ENCODE measurements at regions not wholly inside any gene's neighbourhood (a gene's known extent, or its start where the extent isn't known, plus 50 kb on each side); places are given as distances from the start of the nearest gene placed in this dataset.
"Not testable (repeated sequence)": the region's sequence is repeated elsewhere in the genome, so short reads cannot be mapped to it uniquely, and the experiment has no call there.

DNA sequence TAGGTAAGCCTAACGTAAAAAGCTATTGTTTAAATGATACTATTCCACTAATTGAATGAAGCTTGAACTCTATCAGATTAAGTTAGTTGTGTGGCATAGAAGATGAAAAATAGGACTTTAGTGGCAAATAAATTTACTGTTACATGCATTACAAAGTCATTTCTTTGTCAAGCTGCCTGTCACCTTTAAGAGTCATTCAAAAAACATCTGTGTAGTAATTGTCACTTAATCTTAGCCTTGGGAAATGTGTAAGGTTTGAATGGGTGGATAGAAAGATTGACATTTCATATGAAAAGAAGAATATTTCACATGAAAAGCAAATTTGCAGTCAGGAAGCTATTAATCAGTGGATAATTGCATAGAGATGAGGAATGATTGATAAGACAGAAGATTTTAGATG is 473.5 kb downstream of the DNAH5 start:
- no peak for DNase-seq

DNA sequence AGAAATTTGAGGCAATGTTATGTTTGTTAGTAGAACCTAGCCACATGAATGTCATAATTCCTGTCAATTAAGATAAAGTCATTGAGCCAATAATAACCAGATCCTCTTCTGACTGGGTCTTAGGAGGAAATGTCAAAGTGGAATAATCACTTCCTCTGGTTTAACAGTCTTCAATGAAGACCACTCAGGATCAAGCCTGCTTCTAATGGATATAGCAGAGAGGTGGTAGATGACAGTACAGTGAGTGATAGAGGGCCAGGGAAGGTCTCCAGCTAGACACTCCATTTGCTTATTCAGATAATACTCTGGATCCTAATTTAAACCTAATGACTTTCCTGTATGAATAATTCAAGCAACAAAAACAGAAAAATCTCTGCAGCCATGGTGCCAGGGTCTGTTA is 474.2 kb downstream of the DNAH5 start:
- DNase-seq: no peak

GRCh38 chr5:13464532-13465193 is 479.8 kb downstream of the DNAH5 start:
- no peak for DNase-seq

GRCh38 chr5:13460587-13460986 is 483.9 kb downstream of the DNAH5 start:
- no peak for DNase-seq

DNA sequence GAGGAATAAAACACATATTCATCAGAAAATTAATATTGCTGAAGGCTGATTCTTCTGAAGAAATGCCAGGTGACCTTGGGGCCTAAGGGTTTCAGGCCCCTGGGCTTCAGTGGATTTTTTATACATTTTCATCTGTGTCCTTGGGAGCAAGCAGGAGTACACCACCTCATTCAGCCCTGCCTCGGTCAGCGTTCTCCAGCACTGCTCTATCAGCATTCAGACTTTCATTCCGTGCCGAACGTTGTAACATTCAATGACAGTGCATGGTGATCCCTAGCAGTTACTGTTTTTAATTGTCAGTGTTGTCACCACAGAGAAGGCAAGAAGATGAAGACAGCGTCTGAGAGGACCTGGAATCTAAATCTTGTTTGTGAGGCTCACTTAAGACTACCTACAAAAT is 490.4 kb downstream of the DNAH5 start:
- DNase-seq: no peak

DNA sequence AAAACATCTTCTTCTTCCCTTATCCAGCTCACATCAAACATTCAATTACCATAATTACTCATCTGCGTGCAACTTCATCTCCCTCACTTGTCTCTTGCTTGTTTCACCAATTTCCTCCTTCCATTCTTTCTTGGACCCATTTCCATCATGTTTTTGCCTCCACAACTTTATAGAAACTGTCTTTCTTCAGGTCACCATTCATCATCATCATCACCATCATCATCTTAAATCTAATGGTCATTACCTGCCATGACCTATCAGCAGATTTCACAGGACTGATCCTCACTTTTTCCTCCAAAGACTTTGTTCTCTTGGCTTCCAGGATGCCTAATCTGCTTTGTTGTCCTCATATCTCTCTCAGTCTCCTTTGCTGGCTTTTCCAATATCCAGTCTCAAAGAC is 495.6 kb downstream of the DNAH5 start:
- no peak for DNase-seq

DNA sequence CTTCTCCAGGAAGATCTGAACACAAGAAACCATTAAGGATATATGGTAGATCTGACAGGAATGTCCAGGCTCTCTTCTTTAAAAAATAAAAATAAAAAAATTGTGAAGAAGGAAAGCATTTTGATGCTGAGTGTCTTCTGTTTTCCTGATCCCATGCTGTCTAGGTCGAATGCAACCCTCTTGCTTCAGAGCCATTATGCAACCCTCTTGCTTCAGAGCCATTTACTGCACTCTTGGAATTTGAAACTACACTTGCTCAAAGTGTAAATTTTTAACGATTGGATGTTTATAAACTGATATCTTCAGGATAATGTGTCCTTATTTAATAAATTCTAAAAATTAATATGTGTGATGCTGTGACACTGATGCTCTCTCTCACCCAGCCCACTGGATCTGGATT is 505.1 kb downstream of the DNAH5 start:
- DNase-seq: no peak

DNA sequence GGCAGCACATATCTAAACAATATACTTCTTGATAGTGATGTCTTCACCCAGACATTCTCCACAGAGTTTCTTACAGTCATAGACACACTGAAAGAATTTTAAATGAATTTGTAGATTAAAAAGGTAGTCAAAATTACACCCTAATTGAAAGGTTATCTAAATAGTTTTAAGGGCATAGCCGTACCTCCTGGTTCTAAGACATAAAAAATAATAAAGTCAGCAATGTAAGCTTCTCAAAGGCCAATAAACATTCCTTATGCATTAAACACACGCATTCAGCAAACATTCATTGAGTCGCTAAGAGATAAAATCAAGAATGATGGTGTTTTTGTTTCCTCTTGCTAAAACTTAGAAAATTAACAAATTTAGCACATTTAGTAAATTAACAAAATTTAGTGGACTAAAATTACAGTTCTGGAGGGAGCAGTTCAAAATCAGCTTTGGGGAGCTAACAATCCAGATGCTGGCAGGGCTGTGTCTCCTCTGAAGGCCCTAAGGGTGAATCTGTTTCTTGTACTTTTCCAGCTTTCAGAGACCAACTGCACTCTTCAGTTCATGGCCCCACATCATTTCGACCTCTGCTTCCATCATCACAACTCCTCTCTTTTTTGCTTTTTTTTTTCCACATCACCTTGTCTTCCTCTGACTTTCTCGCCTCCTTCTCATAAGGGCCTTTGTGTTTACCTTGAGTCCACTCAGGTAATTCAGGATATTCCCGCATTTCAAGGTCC is 516.5 kb downstream of the DNAH5 start:
- no peak for DNase-seq

- no peak for DNase-seq
Observed at GRCh38 chr5:13412040-13412595, 532.4 kb downstream of the DNAH5 start.

DNA sequence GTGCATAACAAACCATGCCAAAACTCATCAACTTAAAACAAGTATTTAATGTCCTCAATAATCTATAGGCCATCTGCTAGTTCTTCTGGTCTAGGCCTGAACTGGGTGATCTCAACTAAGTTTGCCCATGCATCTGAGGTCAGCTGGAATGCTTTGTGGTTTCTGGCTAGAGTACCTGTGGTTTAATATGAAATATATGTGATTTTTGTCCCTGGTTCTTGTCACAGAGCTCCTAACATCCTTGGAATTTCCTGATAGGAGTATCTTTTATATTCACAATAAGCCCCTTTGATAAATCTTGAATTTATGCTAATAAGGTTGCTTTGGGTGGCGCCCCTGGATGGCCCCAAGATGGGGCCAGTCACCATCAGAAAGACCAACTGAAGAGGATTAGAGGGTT is 535.9 kb downstream of the DNAH5 start:
- DNase-seq: no peak

DNA sequence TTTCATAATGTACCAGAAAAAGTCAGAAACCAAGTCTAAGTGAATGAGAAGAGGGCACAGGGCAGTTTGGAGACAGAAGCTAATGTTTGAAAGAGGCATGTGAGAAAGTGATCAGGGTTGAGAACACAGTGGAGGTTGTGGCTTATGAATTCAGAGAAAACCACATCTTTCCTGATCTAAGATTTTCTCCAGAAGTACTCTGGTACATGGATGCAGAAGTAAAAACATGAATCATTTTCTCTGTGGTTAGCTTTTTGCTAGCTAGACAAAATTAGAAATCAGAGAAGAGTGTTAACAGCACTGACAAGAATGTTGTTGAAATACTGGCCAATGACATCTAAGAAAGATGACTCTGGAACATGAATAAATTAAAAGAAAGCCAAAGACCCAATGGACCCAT is 541.1 kb downstream of the DNAH5 start:
- no peak for DNase-seq

GRCh38 chr5:13385066-13385465 is 559.4 kb downstream of the DNAH5 start:
- DNase-seq: no peak

GRCh38 chr5:13382232-13382631 is 562.3 kb downstream of the DNAH5 start:
- DNase-seq: no peak

DNA sequence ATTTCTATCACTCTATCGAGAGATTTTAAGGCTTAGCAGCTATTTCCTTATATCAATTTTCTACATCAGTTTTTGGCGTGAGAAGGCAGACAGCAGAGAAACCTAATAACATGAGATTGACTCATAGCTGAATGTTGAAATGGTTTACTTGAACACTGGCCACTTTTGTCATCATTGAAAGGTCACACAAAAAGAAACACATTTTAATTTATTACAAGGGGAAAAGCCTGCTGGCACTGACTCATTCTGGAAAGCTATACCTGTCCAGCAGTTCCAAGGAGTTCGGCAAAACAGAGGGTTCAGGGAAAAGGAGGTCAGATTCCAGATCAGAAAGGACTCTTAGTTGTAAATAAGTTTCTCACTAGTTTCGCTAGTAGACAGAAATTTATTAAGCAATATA is 566.4 kb downstream of the DNAH5 start:
- no peak for DNase-seq

DNA sequence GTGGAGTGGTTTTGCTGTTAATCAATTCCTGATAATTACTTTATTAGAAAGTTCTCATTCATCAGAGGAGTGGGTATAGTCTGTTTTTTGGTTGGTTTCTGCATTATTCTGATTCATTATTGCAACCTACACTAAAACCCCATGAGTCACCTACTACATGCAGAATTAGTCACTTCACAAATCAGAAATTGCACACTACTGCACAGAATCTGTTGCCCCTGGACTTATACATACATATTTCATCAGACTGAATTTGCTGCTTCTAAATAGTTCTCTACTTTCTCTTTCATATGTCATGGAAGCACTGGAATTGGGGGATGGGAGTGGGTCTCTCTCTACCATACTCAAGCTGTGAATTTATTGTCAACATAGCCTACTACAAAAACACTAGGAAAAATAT is 585.1 kb downstream of the DNAH5 start:
- DNase-seq: no peak

- no peak for DNase-seq
Observed at GRCh38 chr5:13358342-13358741, 586.1 kb downstream of the DNAH5 start.

- DNase-seq: no peak
Observed at GRCh38 chr5:13357929-13358328, 586.6 kb downstream of the DNAH5 start.

DNA sequence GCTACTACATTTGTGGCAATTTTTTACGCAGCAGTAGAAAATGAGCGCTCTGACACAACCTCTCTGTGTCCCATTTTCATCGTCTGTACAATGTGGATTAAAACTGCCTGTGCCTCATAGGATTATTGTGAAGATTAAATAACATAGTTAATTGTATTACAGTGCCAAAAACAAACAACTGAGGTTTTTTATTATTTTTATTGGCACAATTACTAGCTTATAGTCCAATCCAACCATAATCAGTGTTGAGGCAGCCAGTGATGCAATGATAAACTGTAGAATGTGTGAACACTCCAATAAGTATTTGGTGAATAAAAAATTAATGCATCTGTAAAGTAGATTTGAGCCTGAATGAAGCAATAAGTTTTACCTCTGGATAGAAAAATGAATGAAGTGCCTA is 588.3 kb downstream of the DNAH5 start:
- DNase-seq: no peak

- DNase-seq: no peak
Observed at GRCh38 chr5:13354611-13355010, 589.9 kb downstream of the DNAH5 start.

DNA sequence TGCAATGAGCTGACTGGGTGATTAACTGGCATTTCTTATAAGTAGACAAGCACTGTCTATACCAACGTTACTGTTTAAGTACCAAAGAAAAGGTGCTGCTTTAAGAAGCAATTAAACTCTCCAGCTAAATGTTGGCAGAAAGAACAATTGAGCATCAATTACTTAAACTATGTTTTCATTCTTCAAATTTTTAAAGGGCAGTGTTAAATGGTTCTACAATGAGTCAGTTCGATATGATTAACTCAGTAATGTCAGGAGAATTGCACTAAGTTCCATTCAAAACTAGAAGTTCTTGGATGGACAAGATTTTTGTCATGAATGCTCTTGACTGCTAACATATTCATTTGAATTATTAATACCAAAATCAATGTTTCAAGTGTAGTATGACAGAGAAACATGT is 593.7 kb downstream of the DNAH5 start:
- no peak for DNase-seq

DNA sequence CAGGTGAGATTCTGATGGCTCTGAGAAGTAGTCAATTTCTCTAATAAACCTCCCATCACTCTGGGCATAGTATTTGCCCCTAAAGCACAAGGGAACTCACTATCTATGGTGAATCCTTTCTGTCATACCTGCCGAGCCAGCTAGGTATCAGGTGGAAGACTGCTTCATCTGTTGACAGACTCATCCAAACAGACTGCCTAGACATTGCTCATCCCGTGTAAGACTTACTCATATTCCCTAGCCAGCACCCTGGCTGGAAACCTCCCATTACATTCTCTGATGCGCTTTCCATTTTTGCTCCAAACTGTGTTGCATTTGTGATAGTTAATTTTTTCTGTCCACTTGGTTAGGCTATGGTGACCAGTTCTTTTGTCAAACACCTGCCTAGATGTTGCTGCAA is 595.9 kb downstream of the DNAH5 start:
- no peak for DNase-seq

DNA sequence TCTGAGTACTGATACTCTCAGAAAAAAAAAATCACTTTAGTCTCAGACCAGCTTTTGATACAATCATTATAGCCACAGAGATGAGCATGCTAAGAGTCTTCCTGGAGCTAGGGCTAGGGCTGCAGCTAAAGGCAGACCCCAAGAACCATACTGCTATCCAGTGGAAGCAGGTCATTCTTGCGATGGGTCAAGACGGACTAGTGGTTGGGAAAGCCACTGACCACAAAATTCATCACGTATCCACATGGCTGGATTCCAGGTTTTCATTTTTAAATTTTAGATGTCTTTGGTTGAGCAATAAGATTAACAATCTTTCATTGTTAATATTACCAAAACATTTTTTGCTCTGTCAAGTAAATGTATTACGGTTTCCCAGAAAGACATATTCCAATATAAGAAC is 598.1 kb downstream of the DNAH5 start:
- DNase-seq: no peak

DNA sequence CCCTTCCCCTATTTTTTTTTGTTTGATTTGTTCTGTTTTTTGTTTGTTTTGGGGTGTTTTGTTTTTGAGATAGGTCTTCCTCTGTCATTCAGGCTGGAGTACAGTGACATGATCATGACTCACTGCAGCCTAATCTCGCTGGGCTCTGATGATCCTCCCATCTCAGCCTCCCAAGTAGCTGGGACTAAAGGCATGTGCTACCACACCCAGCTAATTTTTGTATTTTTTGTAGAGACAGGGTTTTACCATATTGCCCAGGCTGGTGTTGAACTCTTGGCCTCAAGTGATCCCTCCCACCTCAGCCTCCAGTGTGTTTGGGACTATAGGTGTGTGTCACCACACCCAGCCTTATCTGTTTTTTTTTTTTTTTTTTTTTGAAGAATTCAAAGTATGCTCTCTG is 605.4 kb downstream of the DNAH5 start:
- no peak for DNase-seq

GRCh38 chr5:13335026-13335425 is 609.5 kb downstream of the DNAH5 start:
- DNase-seq: not testable (repeated sequence)

DNA sequence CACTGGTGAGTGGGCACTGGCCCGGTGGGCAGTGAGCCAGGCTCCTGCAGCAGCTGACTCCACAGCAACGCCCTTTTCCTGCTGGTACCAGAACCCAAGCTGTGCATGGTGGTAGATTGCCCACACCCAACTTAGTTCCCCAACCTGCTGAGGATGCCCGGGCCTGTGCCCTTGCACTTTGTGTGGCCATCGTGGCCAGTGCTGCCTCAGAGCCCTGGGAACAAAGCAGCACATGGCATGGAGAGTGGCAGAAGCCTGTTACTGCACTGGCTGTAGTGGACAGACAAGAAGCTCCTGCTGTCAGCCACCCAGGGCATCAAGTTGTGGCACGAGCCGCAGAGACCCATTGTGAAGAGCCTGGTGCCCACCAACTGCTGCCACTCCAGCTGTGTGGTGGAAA is 612.9 kb downstream of the DNAH5 start:
- no peak for DNase-seq

All from activated CD4-positive, CD25-positive, alpha-beta regulatory T cell (primary cell).